ENCODE measurements at regions not wholly inside any gene's neighbourhood (a gene's known extent, or its start where the extent isn't known, plus 50 kb on each side); places are given as distances from the start of the nearest gene placed in this dataset.

DNA sequence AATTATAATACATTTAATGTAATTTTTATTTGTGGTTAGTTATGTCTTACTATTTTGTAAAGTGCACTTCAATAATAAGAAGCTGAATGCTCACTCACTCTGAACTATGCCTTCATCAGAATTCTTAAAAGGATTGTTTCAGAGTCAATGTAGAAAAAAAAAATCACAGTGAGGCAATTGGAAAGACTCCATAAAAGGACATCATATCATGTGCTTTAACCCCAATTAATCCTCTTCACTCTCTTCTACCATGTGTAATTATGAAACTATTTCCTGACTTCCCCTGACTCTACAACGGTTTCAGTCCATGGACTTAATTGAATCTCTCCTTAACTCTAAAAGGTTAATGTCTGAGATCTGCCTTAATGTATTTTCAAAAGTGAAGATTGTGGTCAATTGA, 250.4 kb upstream of the ALG10 start:
- TF ChIP-seq, protein P1, sequence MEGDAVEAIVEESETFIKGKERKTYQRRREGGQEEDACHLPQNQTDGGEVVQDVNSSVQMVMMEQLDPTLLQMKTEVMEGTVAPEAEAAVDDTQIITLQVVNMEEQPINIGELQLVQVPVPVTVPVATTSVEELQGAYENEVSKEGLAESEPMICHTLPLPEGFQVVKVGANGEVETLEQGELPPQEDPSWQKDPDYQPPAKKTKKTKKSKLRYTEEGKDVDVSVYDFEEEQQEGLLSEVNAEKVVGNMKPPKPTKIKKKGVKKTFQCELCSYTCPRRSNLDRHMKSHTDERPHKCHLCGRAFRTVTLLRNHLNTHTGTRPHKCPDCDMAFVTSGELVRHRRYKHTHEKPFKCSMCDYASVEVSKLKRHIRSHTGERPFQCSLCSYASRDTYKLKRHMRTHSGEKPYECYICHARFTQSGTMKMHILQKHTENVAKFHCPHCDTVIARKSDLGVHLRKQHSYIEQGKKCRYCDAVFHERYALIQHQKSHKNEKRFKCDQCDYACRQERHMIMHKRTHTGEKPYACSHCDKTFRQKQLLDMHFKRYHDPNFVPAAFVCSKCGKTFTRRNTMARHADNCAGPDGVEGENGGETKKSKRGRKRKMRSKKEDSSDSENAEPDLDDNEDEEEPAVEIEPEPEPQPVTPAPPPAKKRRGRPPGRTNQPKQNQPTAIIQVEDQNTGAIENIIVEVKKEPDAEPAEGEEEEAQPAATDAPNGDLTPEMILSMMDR (conservative IDR thresholded peaks at IDR 0.05; ENCODE audit: low read length): no peak
- TF ChIP-seq EZH2phosphoT487 (IDR thresholded peaks at IDR 0.05; ENCODE audit: borderline replicate concordance): no peak

Measured in Loucy (cell line).